Choroid plexus epithelial cell (primary cell): ENCODE measurements at regions not wholly inside any gene's neighbourhood (a gene's known extent, or its start where the extent isn't known, plus 50 kb on each side); places are given as distances from the start of the nearest gene placed in this dataset.

Source experiments
- DNase-seq: peaks from one replicate; pipeline ENCODE4 v3.0.0-alpha.2; 2010; ENCODE audit warnings: low read depth
- H3K4me3 ChIP-seq: 2 replicates; pipeline ENCODE4 v1.5.1; 2011; ENCODE audit warnings: low read depth, mild to moderate bottlenecking, control low read depth, low read length, moderate library complexity
- CTCF ChIP-seq: conservative IDR thresholded peaks from 2 replicates; pipeline ENCODE4 v1.5.1; 2011; ENCODE audit warnings: low read depth, mild to moderate bottlenecking, control low read depth, inconsistent platforms, low read length, moderate library complexity

GRCh38 chr20:10824750-10825500, 151.1 kb upstream of the JAG1 start:
- no peak overlapping the region for H3K4me3 ChIP-seq
- no peak for TF ChIP-seq CTCF
- DNase-seq: no peak

- TF ChIP-seq CTCF: no peak
- no peak overlapping the region for H3K4me3 ChIP-seq
- DNase-seq: no peak
Measured at GRCh38 chr20:10826111-10826510, 152.3 kb upstream of the JAG1 start.

GRCh38 chr20:10828180-10828579, 154.4 kb upstream of the JAG1 start:
- DNase-seq: no peak
- no peak for TF ChIP-seq CTCF
- H3K4me3 ChIP-seq: no peak overlapping the region

- H3K4me3 ChIP-seq: no peak overlapping the region
- TF ChIP-seq CTCF: no peak
- DNase-seq: peak; percentile 30
Measured at GRCh38 chr20:10832141-10832540, 158.3 kb upstream of the JAG1 start.

GRCh38 chr20:10837901-10838300, 164.1 kb upstream of the JAG1 start:
- H3K4me3 ChIP-seq: no peak overlapping the region
- no peak for TF ChIP-seq CTCF
- DNase-seq: peak; percentile 36

- H3K4me3 ChIP-seq: no peak overlapping the region
- no peak for TF ChIP-seq CTCF
- no peak for DNase-seq
Measured at GRCh38 chr20:10842116-10842515, 168.3 kb upstream of the JAG1 start.

- DNase-seq: no peak
- TF ChIP-seq CTCF: no peak
- H3K4me3 ChIP-seq: no peak overlapping the region
Measured at GRCh38 chr20:10843146-10843711, 169.4 kb upstream of the JAG1 start.
